ENCODE measurements at regions not wholly inside any gene's neighbourhood (a gene's known extent, or its start where the extent isn't known, plus 50 kb on each side); places are given as distances from the start of the nearest gene placed in this dataset.

- no peak for TF ChIP-seq CTCF (IDR thresholded peaks at IDR 0.05)
- no peak for TF ChIP-seq POLR2A (IDR thresholded peaks at IDR 0.05)
Measured at GRCh38 chr4:123568936-123569335, 172.3 kb downstream of the SPRY1 start.

Measured in suprapubic skin (tissue), 3 donors.